K562 (cell line): ENCODE measurements at regions not wholly inside any gene's neighbourhood (a gene's known extent, or its start where the extent isn't known, plus 50 kb on each side); places are given as distances from the start of the nearest gene placed in this dataset.
A peak's percentile ranks its signal among the peaks of the same experiment; 100 is the strongest.
"Not testable (repeated sequence)": the region's sequence is repeated elsewhere in the genome, so short reads cannot be mapped to it uniquely, and the experiment has no call there.

Experiments used
- ATAC-seq: fragments of 200-7000 bp; cut with Tn5 transposase; 3 replicates; pipeline ENCODE4 v1.9.1; 2020; ENCODE audit warnings: moderate library complexity
- BruUV-seq: library from RNA; stranded (reverse); fragments of 400-500 nt; replicated peaks from 2 replicates; lab custom pipeline; 2021; lab: Mats Ljungman, UMichigan
- CTCF ChIA-PET: fragments of 300-600 bp; formaldehyde crosslinking; extraction: SDS; loops from one replicate; lab custom pipeline; 2021; ENCODE audit warnings: low intra/inter-chr PET ratio; lab: Yijun Ruan, JAX
- POLR2A ChIA-PET: fragments of 300-600, 350-650 bp; sonication (Branson Sonifier 250); formaldehyde crosslinking; extraction: SDS; loops from one replicate; lab custom pipeline; 2021; ENCODE audit warnings: antibody characterized with exemption, inconsistent platforms; lab: Yijun Ruan, JAX
- DNase-seq, 4 experiments: peaks; one replicate each; pipeline versions ENCODE4 v3.0.0 to v3.0.0-alpha.2; 2011 to 2018; ENCODE audit warnings: low spot score in 3 of 4, mixed read lengths in 3 of 4; ENCODE audit errors: extremely low read depth in 1 of 4
- FAIRE-seq: peaks from 2 replicates; lab custom pipeline; 2011; peaks lifted over from hg19 to GRCh38; lab: Jason Lieb, UNC
- H2AFZ ChIP-seq: 2 replicates; pipeline ENCODE4 v1.6.0; 2011; ENCODE audit warnings: low read depth, low read length, control low read depth, inconsistent platforms
- H3K27ac ChIP-seq: fragments of 200-600 bp; 3 replicates; pipeline ENCODE4 v1.8.0; 2011; ENCODE audit warnings: low read depth, mild to moderate bottlenecking, control low read depth, inconsistent platforms, low read length, moderate library complexity, mixed read lengths; ENCODE audit errors: extremely low read depth
- H3K27me3 ChIP-seq, 2 experiments: fragments of 300-600 bp in 1 of 2; 2 replicates in 1 of 2; 3 replicates in 1 of 2; pipeline versions ENCODE4 v1.6.0 to v1.8.0; 2011; ENCODE audit warnings: inconsistent platforms in 2 of 2, low read length in 2 of 2, mild to moderate bottlenecking in 1 of 2, mixed read lengths in 1 of 2, moderate library complexity in 1 of 2; ENCODE audit not compliant: control insufficient read depth in 2 of 2, insufficient read depth in 2 of 2
- H3K36me3 ChIP-seq: fragments of 300-600 bp; 3 replicates; pipeline ENCODE4 v1.8.0; 2011; ENCODE audit warnings: mild to moderate bottlenecking, low read length, inconsistent platforms; ENCODE audit not compliant: control insufficient read depth, insufficient read depth
- H3K4me1 ChIP-seq, 2 experiments: fragments of 200-600 bp in 1 of 2; replicated peaks in 1 of 2; 2 replicates in 1 of 2; 3 replicates in 1 of 2; pipeline versions ENCODE4 v1.5.1 to v1.8.0; 2011; ENCODE audit warnings: inconsistent platforms in 2 of 2, low read length in 2 of 2, mild to moderate bottlenecking in 1 of 2, mixed read lengths in 1 of 2, moderate library complexity in 1 of 2; ENCODE audit not compliant: control insufficient read depth in 2 of 2, insufficient read depth in 2 of 2
- H3K4me2 ChIP-seq: 2 replicates; pipeline ENCODE4 v1.6.1; 2011; ENCODE audit warnings: low read length, control low read depth, inconsistent platforms, mixed read lengths; ENCODE audit not compliant: insufficient read depth
- H3K4me3 ChIP-seq: fragments of 200-600 bp; sonication (generic), shearing (Covaris generic); 2 replicates; pipeline ENCODE4 v1.5.1; 2016; ENCODE audit warnings: control low read depth, inconsistent platforms
- H3K79me2 ChIP-seq: fragments of 200-600 bp; 3 replicates; pipeline ENCODE4 v1.8.0; 2011; ENCODE audit warnings: low read length, inconsistent platforms; ENCODE audit not compliant: control insufficient read depth, insufficient read depth
- H3K9ac ChIP-seq, 2 experiments: 2 replicates each; pipeline versions ENCODE4 v1.6.0 to v1.6.1; 2011; ENCODE audit warnings: low read depth in 2 of 2, low read length in 2 of 2, control low read depth in 1 of 2, inconsistent platforms in 1 of 2, mild to moderate bottlenecking in 1 of 2, mixed read lengths in 1 of 2; ENCODE audit not compliant: insufficient read depth in 1 of 2
- H3K9me1 ChIP-seq: one replicate; pipeline ENCODE4 v1.6.0; 2011; ENCODE audit warnings: inconsistent platforms, mild to moderate bottlenecking, low read length, moderate library complexity; ENCODE audit not compliant: control insufficient read depth, insufficient read depth
- H3K9me3 ChIP-seq: replicated peaks from 2 replicates; pipeline ENCODE4 v1.5.1; 2011; ENCODE audit warnings: low read depth, low read length, inconsistent platforms; ENCODE audit not compliant: control insufficient read depth, insufficient read depth
- H4K20me1 ChIP-seq: replicated peaks from 2 replicates; pipeline ENCODE4 v1.6.1; 2011; ENCODE audit warnings: low read length, inconsistent platforms, mixed read lengths; ENCODE audit not compliant: control insufficient read depth, insufficient read depth
- WGBS: fragments of 100-300 bp; shearing (Covaris generic); methylation state at CpG from one replicate; pipeline ENCODE4 v1.1.6; 2016; ENCODE audit warnings: low coverage, mixed read lengths; ENCODE audit not compliant: insufficient coverage; ENCODE audit errors: missing lambda C conversion rate; 5-methylcytosine and 5-hydroxymethylcytosine counted together
- in situ Hi-C: fragments of 300-500 bp; cut with MboI; formaldehyde crosslinking; loops from 4 replicates; pipeline ENCODE4 v1.15.0; 2018; ENCODE audit warnings: inconsistent platforms, mixed read lengths
- intact Hi-C: fragments of 100-400 bp; cut with micrococcal nuclease; formaldehyde crosslinking; loops from 2 replicates; pipeline ENCODE4 v1.14.2; 2022

- H4K20me1 ChIP-seq, H3K27ac ChIP-seq, H3K4me2 ChIP-seq, H3K36me3 ChIP-seq, H3K27me3 ChIP-seq, FAIRE-seq, H3K79me2 ChIP-seq, BruUV-seq, H3K4me1 ChIP-seq, H3K9me3 ChIP-seq, intact Hi-C loops, ATAC-seq, CTCF ChIA-PET, H2AFZ ChIP-seq, H3K9ac ChIP-seq, POLR2A ChIA-PET, H3K4me3 ChIP-seq, H3K9me1 ChIP-seq, in situ Hi-C loops: not testable (repeated sequence)
- DNase-seq = peak in 1 of 4 experiments; percentile 0
- 0% methylated on average over 2 of the region's 27 CpGs for WGBS
Observed at GRCh38 chr14:105892453-105893441, 366.4 kb downstream of the TMEM121 start.

GRCh38 chr14:105893686-105894085, 367.3 kb downstream of the TMEM121 start:
- in situ Hi-C loops, BruUV-seq, ATAC-seq, H3K27ac ChIP-seq, H3K79me2 ChIP-seq, H4K20me1 ChIP-seq, H3K4me2 ChIP-seq, H3K9me3 ChIP-seq, H3K36me3 ChIP-seq, H3K4me1 ChIP-seq, POLR2A ChIA-PET, DNase-seq, CTCF ChIA-PET, FAIRE-seq, intact Hi-C loops, H3K9me1 ChIP-seq, H3K4me3 ChIP-seq, H3K27me3 ChIP-seq, H2AFZ ChIP-seq, H3K9ac ChIP-seq: not testable (repeated sequence)
- WGBS = 0% methylated on average over 6 of the region's 12 CpGs
